ENCODE measurements at regions not wholly inside any gene's neighbourhood (a gene's known extent, or its start where the extent isn't known, plus 50 kb on each side); places are given as distances from the start of the nearest gene placed in this dataset.

GRCh38 chr2:128607911-128608506, 289.3 kb upstream of the HS6ST1 start:
- intact Hi-C loops (cut with micrococcal nuclease; ENCODE audit: unreplicated experiment) = no loop called here
- no peaks in the 10 kb centered on the region for H4K20me1 ChIP-seq (ENCODE audit: insufficient read depth)
- no peak overlapping the region for H3K4me3 ChIP-seq
- DNase-seq = peak in 1 of 2 experiments; percentile 32
- POLR2A ChIA-PET (ENCODE audit: unreplicated experiment) = interaction anchor here (0.7 kb wide), 1 partner anchor 283 kb away, joined by 3 read pairs; no protein-coding TSS in a partner anchor
- no peak overlapping the region for H3K4me2 ChIP-seq
- no peaks in the 10 kb centered on the region for H3K9me3 ChIP-seq (ENCODE audit: insufficient read depth, low read depth)
- TF ChIP-seq CTCF (conservative IDR thresholded peaks at IDR 0.05) (no peak), EZH2 (IDR thresholded peaks at IDR 0.05; ENCODE audit: low read depth) (no peak)
- no peaks in the 10 kb centered on the region for H3K27me3 ChIP-seq (ENCODE audit: insufficient read depth, low read depth)
- no peaks in the 10 kb centered on the region for H3F3A ChIP-seq (ENCODE audit: insufficient read depth, low read depth)
- H2AFZ ChIP-seq = no peak overlapping the region
- no peaks in the 10 kb centered on the region for H3K36me3 ChIP-seq (ENCODE audit: low read depth)
- BruUV-seq (replicated peaks) = no TSS peak
- H3K27ac ChIP-seq = no peak overlapping the region
- CTCF ChIA-PET = no interaction called here
- H3K79me2 ChIP-seq (ENCODE audit: low read depth) = no peaks in the 10 kb centered on the region
- H3K9me2 ChIP-seq (ENCODE audit: insufficient read depth) = no peaks in the 10 kb centered on the region
- H3K4me1 ChIP-seq (replicated peaks; ENCODE audit: insufficient read depth) = no peaks in the 10 kb centered on the region

GRCh38 chr2:128608921-128609880, 290.5 kb upstream of the HS6ST1 start:
- CTCF ChIA-PET = no interaction called here
- Histone ChIP-seq H3K9me2 (ENCODE audit: insufficient read depth) (no peaks in the 10 kb centered on the region), H4K20me1 (ENCODE audit: insufficient read depth) (no peaks in the 10 kb centered on the region), H3K4me1 (replicated peaks; ENCODE audit: insufficient read depth) (no peaks in the 10 kb centered on the region), H3K9me3 (ENCODE audit: insufficient read depth, low read depth) (no peaks in the 10 kb centered on the region), H3K36me3 (ENCODE audit: low read depth) (no peaks in the 10 kb centered on the region), H3K79me2 (ENCODE audit: low read depth) (no peaks in the 10 kb centered on the region), H2AFZ (no peak overlapping the region), H3K27ac (no peak overlapping the region), H3K4me3 (no peak overlapping the region), H3K4me2 (no peak overlapping the region), H3F3A (ENCODE audit: insufficient read depth, low read depth) (no peaks in the 10 kb centered on the region), H3K27me3 (ENCODE audit: insufficient read depth, low read depth) (no peaks in the 10 kb centered on the region)
- POLR2A ChIA-PET (ENCODE audit: unreplicated experiment) = no interaction called here
- no peak for DNase-seq
- BruUV-seq (replicated peaks) = no TSS peak
- TF ChIP-seq CTCF (conservative IDR thresholded peaks at IDR 0.05) (no peak), EZH2 (IDR thresholded peaks at IDR 0.05; ENCODE audit: low read depth) (no peak)
- intact Hi-C loops (cut with micrococcal nuclease; ENCODE audit: unreplicated experiment) = no loop called here

GRCh38 chr2:128610496-128610895, 291.8 kb upstream of the HS6ST1 start:
- no peak for DNase-seq
- H3K27me3 ChIP-seq (ENCODE audit: insufficient read depth, low read depth) = no peaks in the 10 kb centered on the region
- no peak overlapping the region for H3K4me3 ChIP-seq
- H4K20me1 ChIP-seq (ENCODE audit: insufficient read depth) = no peaks in the 10 kb centered on the region
- CTCF ChIA-PET = no interaction called here
- H2AFZ ChIP-seq = no peak overlapping the region
- POLR2A ChIA-PET (ENCODE audit: unreplicated experiment) = no interaction called here
- H3K9me3 ChIP-seq (ENCODE audit: insufficient read depth, low read depth) = no peaks in the 10 kb centered on the region
- H3F3A ChIP-seq (ENCODE audit: insufficient read depth, low read depth) = no peaks in the 10 kb centered on the region
- no TSS peak for BruUV-seq (replicated peaks)
- intact Hi-C loops (cut with micrococcal nuclease; ENCODE audit: unreplicated experiment) = no loop called here
- H3K4me2 ChIP-seq = no peak overlapping the region
- H3K79me2 ChIP-seq (ENCODE audit: low read depth) = no peaks in the 10 kb centered on the region
- no peaks in the 10 kb centered on the region for H3K9me2 ChIP-seq (ENCODE audit: insufficient read depth)
- TF ChIP-seq CTCF (conservative IDR thresholded peaks at IDR 0.05) (no peak), EZH2 (IDR thresholded peaks at IDR 0.05; ENCODE audit: low read depth) (no peak)
- H3K36me3 ChIP-seq (ENCODE audit: low read depth) = no peaks in the 10 kb centered on the region
- no peaks in the 10 kb centered on the region for H3K4me1 ChIP-seq (replicated peaks; ENCODE audit: insufficient read depth)
- no peak overlapping the region for H3K27ac ChIP-seq
